ENCODE measurements at regions not wholly inside any gene's neighbourhood (a gene's known extent, or its start where the extent isn't known, plus 50 kb on each side); places are given as distances from the start of the nearest gene placed in this dataset.

DNA sequence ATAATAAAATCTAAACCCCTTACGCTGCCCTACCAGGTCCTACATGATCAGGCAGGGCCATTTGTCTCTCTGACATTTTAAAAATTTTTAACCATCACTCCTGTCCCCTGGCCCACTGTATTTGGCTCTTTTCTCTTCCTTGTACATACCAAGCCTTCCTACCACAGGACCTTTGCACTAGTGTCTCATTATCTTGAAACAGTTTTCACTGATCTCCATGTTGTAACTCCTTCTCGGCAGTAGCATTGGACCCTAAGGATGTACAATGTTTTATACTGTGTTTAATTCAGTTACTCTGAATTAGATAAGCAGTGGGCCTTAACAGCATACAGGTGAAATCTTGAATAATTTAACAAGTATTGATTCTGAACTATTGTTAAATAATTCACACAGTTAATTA lies 330.7 kb downstream of the UTRN start:
- Mint-ChIP-seq H3K36me3 (peaks cover 2% of the 10 kb centered on the region), H3K27ac (no peak overlapping the region), H3K4me1 (peaks cover 5% of the 10 kb centered on the region)

DNA sequence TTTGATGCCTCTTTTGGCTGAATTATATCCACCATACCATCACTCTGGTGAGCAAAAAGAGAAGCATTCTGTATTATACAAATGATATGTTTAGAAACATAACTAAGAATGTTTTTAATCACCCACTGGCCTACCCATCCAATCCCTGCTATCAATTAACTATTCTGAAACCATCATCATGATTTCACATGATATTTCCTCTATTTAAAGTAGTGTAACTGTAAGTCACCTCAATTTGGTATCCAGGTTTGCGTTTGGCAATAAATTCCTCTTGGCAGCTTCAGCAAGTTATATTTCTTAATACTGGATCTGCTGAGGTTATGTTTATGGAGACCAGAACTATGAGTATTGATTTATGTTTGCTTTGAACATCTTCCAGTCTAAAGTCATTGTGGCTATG lies 332.1 kb downstream of the UTRN start:
- Mint-ChIP-seq H3K9me3 (no peaks in the 10 kb centered on the region), H3K4me1 (peaks cover 5% of the 10 kb centered on the region), H3K4me3 (no peak overlapping the region), H3K36me3 (no peaks in the 10 kb centered on the region), H3K27ac (no peak overlapping the region), H3K27me3 (ENCODE audit: low read depth) (no peaks in the 10 kb centered on the region)
- DNase-seq (ENCODE audit: low spot score in 2 of 2, unreplicated experiment in 2 of 2): no peak
- TF ChIP-seq, protein P1, sequence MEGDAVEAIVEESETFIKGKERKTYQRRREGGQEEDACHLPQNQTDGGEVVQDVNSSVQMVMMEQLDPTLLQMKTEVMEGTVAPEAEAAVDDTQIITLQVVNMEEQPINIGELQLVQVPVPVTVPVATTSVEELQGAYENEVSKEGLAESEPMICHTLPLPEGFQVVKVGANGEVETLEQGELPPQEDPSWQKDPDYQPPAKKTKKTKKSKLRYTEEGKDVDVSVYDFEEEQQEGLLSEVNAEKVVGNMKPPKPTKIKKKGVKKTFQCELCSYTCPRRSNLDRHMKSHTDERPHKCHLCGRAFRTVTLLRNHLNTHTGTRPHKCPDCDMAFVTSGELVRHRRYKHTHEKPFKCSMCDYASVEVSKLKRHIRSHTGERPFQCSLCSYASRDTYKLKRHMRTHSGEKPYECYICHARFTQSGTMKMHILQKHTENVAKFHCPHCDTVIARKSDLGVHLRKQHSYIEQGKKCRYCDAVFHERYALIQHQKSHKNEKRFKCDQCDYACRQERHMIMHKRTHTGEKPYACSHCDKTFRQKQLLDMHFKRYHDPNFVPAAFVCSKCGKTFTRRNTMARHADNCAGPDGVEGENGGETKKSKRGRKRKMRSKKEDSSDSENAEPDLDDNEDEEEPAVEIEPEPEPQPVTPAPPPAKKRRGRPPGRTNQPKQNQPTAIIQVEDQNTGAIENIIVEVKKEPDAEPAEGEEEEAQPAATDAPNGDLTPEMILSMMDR (IDR thresholded peaks at IDR 0.05; ENCODE audit: unreplicated experiment): no peak

More for the DNA sequence above, 330.7 kb downstream of the UTRN start:
- H3K27me3 Mint-ChIP-seq (ENCODE audit: low read depth): no peaks in the 10 kb centered on the region
- TF ChIP-seq, protein P1 (IDR thresholded peaks at IDR 0.05; ENCODE audit: unreplicated experiment): no peak
- no peak overlapping the region for H3K4me3 Mint-ChIP-seq
- H3K9me3 Mint-ChIP-seq: peaks cover 6% of the 10 kb centered on the region
- no peak for DNase-seq (ENCODE audit: low spot score in 2 of 2, unreplicated experiment in 2 of 2)

DNA sequence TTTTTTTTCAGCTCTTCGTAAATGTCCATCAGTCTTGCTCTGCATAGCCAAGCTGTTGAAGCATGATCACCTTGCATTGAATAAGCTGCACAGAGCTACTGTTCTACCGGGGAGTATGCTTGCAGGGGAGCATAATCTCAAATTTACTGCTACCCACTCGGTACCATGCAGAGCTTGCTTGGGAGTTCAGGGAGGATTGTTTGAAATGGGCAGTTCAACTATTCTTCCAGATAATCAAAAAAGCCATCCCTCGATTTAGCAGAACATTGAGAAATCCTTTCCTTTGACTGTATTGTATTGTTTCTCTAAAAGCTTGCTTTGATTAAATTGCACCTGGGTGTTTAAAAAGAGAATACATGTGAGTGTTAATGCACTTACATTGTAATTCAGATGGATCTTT lies 332.6 kb downstream of the UTRN start:
- TF ChIP-seq, protein P1 (IDR thresholded peaks at IDR 0.05; ENCODE audit: unreplicated experiment): no peak
- H3K27me3 Mint-ChIP-seq (ENCODE audit: low read depth): no peaks in the 10 kb centered on the region
- no peaks in the 10 kb centered on the region for H3K9me3 Mint-ChIP-seq
- H3K36me3 Mint-ChIP-seq: no peaks in the 10 kb centered on the region
- peaks cover 5% of the 10 kb centered on the region for H3K4me1 Mint-ChIP-seq
- no peak for DNase-seq (ENCODE audit: low spot score in 2 of 2, unreplicated experiment in 2 of 2)
- H3K4me3 Mint-ChIP-seq: no peak overlapping the region
- H3K27ac Mint-ChIP-seq: no peak overlapping the region

DNA sequence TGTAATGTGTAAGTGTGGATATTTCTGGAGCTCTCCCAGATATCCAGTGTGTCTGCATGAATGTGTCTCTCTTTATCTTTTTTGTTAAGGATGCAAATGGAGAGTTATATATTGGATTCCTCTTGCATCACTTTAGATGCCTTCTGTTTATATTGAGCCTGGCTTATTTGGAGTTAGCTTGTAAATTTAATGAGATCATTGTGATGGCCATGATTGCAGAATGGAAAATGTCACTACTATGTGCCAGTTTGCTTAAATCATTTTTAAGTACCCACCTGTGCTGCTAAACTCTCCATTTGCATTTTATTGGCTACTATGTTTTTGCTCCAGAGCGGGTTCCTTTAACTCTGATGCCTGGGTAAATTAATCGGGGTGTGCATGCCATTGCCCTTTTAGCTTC lies 334.8 kb downstream of the UTRN start:
- H3K36me3 Mint-ChIP-seq: no peaks in the 10 kb centered on the region
- no peak for DNase-seq (ENCODE audit: low spot score in 2 of 2, unreplicated experiment in 2 of 2)
- TF ChIP-seq, protein P1 (IDR thresholded peaks at IDR 0.05; ENCODE audit: unreplicated experiment): no peak
- H3K27me3 Mint-ChIP-seq (ENCODE audit: low read depth): no peaks in the 10 kb centered on the region
- H3K4me3 Mint-ChIP-seq: no peak overlapping the region
- H3K27ac Mint-ChIP-seq: no peak overlapping the region
- peaks cover 8% of the 10 kb centered on the region for H3K4me1 Mint-ChIP-seq
- H3K9me3 Mint-ChIP-seq: no peaks in the 10 kb centered on the region

DNA sequence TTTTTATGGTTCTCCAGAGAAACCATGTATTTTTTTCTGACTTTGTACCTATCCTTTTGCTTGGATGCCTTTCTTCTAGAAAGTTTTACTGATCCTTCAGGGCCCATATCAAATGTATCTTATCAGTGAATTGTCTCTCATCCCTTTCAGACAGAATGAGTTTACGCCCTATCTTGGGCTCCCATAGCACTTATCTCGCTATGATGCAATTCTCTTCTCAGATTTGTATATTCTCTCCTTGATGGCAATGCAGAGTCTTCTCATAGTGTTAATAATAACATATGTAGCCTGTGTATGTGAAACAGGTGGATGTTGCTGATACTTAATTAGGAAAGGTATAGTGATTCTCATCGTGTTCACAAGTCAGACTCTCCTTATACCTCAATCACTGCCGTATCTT lies 336.2 kb downstream of the UTRN start:
- no peak overlapping the region for H3K27ac Mint-ChIP-seq
- H3K4me1 Mint-ChIP-seq: peaks cover 15% of the 10 kb centered on the region
- TF ChIP-seq, protein P1 (IDR thresholded peaks at IDR 0.05; ENCODE audit: unreplicated experiment): no peak

DNA sequence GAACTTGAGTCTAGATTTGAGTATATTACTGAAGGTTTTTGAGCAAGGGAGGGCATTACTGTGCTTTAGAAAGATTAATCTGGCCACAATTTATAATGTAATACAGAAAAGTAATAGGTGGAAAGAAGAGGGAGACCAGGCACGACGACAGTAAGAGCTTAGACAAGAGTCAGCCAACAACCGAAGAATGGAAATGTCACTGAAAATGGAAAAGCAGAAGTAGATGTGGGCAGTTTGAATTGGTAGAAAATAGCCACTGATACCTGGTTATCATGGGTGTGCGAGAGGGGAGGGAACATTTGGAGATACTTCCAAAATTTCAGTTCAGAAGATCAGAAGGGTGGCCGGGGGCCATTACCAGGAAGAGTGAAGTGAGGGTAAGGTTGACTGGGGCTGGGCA lies 339.1 kb downstream of the UTRN start:
- no peaks in the 10 kb centered on the region for H3K9me3 Mint-ChIP-seq
- TF ChIP-seq, protein P1 (IDR thresholded peaks at IDR 0.05; ENCODE audit: unreplicated experiment): no peak

More for the DNA sequence above, 336.2 kb downstream of the UTRN start:
- Mint-ChIP-seq H3K9me3 (no peaks in the 10 kb centered on the region), H3K27me3 (ENCODE audit: low read depth) (no peaks in the 10 kb centered on the region), H3K4me3 (no peak overlapping the region), H3K36me3 (no peaks in the 10 kb centered on the region)
- no peak for DNase-seq (ENCODE audit: low spot score in 2 of 2, unreplicated experiment in 2 of 2)

More for the DNA sequence above, 339.1 kb downstream of the UTRN start:
- no peaks in the 10 kb centered on the region for H3K36me3 Mint-ChIP-seq
- no peak overlapping the region for H3K27ac Mint-ChIP-seq
- no peak for DNase-seq (ENCODE audit: low spot score in 2 of 2, unreplicated experiment in 2 of 2)
- H3K4me3 Mint-ChIP-seq: no peak overlapping the region
- H3K27me3 Mint-ChIP-seq (ENCODE audit: low read depth): no peaks in the 10 kb centered on the region
- H3K4me1 Mint-ChIP-seq: peaks cover 10% of the 10 kb centered on the region
